GM18868 (cell line): ENCODE measurements at regions not wholly inside any gene's neighbourhood (a gene's known extent, or its start where the extent isn't known, plus 50 kb on each side); places are given as distances from the start of the nearest gene placed in this dataset.

Experiments
- ATAC-seq: cut with Tn5 transposase; IDR thresholded peaks from one replicate; pipeline ENCODE4 v1.9.1; 2021; ENCODE audit warnings: mild to moderate bottlenecking, moderate library complexity; ENCODE audit not compliant: unreplicated experiment

DNA sequence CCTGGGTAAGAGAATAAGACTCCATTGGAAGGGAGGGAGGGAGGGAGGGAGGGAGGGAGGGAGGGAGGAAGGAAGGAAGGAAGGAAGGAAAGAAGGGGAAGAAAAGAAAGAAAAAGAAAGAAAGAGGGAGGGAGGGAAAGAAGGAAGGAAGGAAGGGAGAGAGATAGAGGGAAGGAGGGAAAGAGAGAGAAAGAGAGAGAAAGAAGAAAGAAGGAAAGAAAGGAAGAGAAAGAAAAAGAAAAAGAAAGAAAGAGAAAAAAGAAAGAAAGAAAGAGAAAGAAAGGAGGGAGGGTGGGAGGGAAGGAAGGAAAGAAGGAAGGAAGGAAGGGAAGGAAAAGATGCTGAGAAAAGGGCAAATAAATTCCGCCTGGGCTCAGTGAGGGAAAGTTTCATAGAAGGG lies 74.7 kb upstream of the IFNAR2 start:
- no peak for ATAC-seq

DNA sequence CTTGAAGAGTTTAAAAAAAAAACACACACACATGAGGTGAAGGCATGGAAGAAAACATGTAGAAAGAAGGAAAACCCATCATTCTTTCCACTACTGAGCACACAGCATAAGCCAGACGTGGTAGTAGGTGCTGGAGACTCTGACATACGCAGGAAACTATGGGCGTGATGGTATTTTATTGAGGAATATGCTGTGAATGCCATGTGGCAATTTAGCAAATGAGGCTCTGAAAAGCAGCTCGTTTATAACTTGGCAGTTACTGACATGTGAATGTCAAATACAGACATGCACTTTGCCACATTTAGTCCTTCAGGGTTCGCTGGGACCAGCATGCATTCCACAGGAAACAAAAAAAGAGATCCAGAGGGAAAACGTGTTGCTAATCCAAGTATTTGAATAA lies 74.3 kb upstream of the IFNAR2 start:
- no peak for ATAC-seq

DNA sequence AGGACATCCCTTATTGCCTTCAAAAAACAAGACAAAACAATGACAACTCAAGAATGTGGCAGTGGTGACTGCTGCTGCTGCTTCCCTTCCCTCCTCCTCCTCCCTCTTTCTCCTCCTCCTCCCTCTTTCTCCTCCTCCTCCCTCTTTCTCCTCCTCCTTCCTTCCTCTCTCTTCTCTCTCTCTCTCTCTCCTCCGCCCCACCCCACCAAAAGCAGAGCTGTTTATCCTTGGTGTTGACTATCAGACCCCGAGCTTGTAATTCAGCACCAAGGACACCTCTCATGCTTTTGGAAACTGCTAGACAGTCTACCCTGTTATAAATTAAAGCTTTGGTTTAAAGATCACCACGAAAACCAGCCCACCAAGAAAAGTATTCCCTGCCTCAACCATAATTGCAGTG lies 72.4 kb upstream of the IFNAR2 start:
- no peak for ATAC-seq

GRCh38 chr21:33158654-33159053 lies 71.1 kb upstream of the IFNAR2 start:
- ATAC-seq = no peak

DNA sequence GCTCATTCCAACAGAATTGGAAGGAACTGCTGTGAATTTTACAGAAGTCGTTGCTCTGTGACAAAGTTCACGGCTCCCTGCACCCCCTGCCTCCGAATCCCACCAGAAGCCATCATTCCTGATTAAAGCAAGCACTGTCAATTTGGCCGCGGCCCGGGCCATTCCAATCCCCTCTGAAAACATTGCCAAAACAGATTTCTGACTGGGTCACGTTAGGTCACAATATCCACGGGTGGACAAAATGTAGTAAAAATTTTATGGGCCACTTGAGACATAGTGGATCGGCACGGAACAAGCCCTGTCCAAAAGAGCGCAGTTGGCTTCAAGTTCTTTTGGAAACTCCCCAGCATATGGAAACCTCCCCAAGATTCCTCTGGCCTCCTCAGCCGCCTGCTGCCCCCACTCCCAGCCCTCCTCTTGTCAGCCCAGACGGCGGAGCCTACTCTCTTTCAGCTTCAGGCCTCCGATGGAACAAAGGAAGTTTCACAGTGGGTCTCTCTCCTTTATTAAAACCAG lies 67.2 kb upstream of the IFNAR2 start:
- no peak for ATAC-seq

GRCh38 chr21:33168886-33169285 lies 60.9 kb upstream of the IFNAR2 start:
- no peak for ATAC-seq

- no peak for ATAC-seq
Observed at GRCh38 chr21:33169359-33169758, 60.4 kb upstream of the IFNAR2 start.

DNA sequence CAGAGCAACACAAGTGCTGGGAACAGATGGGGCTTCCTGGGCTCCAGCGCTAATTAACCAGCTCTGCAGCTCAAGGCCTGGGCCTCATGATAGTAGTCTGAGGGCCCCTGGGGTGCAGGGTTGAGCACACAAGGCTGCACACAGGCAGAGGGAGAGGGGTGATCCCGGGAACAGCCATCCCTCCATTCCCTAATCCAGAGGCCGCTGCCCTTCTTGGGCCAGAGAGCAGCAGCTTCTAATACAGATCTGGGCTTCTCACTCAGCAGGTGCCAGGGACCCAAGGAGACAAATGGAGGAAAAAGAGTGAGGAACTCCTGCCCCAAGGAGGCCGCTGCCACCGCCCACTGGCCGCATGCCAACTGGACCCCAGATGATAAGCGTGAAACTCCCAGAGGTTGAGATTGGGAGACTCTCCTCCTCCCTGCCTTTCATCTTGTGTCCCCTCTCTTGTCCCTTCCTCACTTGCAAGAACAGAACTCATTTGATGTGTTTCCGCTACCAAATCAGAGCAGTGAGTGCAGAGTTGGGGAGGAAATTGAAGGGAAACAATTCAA lies 58.0 kb upstream of the IFNAR2 start:
- ATAC-seq = no peak

DNA sequence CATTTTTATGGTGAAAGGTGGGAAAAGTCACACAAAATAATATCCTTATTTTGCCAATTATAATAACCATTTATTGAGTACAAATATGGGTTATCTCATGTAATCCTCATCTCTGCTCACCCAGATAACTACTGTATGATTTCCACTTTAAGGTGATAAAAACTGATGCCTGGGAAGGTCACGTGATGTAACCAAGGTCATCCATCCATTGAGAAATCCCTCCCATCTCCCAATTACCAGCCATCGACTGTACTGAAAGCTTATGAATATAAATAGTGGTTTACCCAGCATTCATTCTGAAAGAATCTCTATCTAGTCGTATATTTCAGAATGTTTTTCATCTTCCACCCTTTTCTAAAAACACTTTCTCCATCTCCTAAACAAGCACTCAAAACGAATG lies 55.0 kb upstream of the IFNAR2 start:
- no peak for ATAC-seq
